NCI-H748 (cell line): ENCODE measurements at regions not wholly inside any gene's neighbourhood (a gene's known extent, or its start where the extent isn't known, plus 50 kb on each side); places are given as distances from the start of the nearest gene placed in this dataset.
"Not testable (repeated sequence)": the region's sequence is repeated elsewhere in the genome, so short reads cannot be mapped to it uniquely, and the experiment has no call there.

ENCODE experiments used
- DNase-seq: peaks from one replicate; lab custom pipeline; 2025; ENCODE audit not compliant: unreplicated experiment; lab: John Stamatoyannopoulos, UW

DNA sequence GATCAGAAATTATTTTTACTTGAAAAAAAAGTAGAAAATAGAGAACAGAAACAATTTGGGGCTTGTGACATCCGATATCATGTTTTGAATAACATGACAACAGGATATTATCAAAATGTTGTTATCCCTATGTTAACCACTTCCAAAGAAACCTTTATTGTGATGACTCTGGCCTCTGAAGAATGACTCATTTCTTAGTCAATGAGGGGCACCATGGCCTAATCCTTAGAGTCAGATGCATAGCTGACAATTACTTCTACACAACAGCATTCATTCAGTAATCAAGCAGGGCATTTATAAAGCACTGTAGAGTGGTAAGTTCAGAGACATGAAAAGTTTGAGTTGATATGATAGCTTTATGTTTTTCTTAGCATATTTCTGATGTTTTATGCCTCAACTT, 703.0 kb downstream of the RNF144A start:
- no peak for DNase-seq

DNA sequence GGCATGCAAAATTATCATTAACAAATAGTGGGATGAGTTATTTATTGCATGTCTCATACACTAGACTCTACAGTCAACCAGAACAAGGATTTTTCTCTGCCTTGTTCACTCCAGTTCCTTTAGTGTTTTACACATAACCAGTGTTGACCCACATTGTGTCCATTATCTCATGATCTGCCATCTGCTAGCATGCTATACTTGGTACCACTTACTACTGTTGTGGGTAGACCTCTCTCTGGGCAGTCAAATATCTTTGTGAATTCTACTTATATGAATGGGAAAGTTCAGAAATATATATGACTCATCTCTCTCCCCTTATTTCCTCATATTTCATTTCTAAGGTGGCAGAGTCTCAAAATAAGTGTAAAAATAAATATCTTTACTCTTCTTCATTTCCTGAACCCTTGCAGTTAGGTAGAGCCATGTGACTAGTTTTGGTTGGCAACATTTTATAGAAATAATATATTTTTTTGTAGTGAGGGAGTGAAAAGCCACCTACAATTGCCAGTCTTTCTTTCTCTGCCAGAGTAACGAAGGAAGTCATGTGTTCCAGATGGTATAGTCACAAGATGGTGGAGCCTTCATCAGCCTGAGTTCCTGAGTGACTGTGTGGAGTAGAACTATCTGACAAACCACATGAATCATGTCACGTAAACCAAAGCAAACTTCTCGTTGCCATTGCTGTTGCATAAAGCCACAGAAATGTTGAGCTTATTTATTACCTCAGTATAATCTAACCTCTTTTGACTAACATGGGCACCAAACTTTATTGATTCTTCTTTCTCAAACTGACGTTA, 704.0 kb downstream of the RNF144A start:
- no peak for DNase-seq

DNA sequence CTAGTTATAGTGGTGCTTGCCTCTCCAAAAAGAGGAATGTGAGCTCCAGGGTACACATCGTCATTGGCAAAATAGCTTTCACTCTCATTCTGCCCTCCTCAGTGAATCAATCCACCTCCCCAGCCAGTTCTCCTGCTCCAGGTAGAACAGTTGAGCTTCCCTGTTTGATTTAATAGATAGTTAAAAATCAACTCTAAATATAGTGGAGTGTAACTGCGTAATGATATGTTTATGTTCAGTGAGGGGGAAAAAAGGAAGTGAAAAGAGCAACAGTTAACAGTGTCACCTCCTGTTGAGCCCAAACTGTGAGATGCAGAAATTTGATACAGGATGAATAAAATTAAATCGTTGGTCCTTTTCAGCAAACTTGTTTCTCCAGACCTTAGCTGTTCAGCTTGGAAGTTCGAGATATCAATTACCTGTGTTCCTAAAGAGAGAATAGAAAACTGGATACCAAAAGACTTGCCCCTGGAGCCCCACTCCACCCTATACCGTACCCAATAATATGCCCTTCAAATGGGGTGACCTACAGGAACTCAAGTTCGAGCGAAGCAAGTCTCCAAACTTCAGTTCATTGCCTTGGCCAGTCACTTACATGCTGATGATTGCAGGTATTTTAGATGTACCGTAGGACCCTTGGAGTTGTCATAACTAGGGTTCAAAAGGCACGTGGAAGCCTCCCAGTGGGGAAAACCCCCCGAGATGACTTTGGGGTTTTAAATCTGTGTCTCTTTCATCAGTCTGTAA, 708.4 kb downstream of the RNF144A start:
- peak; percentile 90 for DNase-seq

DNA sequence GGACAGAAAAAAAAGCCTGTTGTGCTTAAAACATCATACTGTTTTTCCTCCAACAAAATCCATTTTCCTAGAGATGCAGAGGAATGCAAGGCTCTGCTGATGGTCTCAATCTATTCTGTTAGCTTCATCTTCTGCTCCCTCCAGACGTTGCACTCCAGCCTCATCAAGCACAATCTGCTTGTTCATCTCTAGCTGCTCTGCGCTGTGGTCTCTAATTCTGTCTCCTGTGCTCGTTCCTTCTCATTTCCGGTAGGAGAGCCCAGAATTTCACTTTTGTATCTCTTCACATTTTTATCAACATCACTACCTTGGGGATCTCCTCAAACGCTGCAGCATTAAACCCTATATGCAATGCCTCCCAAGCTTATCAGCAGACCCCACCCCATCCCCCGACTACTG, 708.9 kb downstream of the RNF144A start:
- no peak for DNase-seq

DNA sequence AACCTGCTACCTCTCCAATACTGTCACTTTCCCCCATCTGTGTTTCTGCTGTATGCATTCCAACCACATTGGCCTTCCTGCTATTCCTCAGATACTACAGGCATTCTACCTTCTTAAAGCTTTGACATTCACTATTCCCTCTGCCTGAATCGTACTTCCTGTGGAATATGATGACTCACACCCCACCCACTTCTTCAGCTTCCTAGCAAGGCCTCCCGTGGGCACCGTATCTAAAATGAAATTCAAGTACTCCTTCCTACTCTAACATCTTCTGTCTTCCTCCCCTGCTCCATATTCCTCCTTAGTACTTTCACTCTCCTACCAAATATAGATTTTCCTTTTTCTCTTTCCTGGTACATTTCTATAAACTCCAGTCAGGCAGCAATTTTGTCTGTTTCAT, 710.4 kb downstream of the RNF144A start:
- DNase-seq: no peak

DNA sequence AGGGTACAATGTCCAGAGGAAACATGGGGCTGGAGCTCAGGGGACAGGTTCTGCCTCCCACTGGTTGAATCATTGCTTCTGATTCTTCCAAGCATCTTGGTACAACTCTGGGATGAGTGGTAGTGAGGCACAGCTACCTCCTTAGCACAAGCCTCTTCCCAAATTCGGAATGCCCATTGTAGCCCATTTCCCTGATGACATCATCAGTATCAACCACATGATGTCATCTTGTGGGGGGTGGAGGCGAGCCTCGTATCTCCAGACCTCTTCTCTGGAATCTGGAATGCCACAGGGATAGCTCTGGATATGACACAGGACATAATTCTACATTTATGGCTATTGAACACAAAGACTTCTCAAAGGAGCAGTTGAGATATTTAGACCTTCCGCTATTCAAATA, 715.2 kb downstream of the RNF144A start:
- no peak for DNase-seq

DNA sequence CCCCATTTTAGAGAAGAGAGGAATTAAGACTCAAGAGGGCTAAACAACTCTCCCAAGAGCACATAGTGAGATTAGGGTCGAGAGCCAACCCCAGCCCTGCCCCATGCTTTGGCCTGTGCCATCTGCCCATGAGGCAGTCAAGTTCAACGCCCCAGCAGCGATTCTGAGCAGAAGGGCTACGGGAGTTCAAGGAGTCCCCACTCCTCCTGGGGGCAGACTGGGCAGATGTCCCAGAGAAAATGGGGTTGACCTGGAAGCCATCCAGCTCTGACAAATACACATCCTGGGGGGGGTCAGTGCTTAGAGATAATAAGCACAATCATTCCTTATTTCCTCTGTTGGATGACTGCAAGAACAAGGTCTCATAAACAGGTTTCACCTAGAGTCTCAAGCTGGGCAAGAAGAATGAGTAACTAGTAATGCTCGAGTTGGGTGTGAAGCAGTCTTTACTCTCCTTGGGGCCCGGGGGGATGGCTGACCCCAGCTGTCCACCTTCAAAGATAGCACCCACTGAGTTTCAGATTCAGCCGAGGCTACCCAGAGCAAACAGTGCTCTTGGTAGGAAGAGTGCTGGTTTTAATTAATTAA, 716.4 kb downstream of the RNF144A start:
- DNase-seq: peak; percentile 95

DNA sequence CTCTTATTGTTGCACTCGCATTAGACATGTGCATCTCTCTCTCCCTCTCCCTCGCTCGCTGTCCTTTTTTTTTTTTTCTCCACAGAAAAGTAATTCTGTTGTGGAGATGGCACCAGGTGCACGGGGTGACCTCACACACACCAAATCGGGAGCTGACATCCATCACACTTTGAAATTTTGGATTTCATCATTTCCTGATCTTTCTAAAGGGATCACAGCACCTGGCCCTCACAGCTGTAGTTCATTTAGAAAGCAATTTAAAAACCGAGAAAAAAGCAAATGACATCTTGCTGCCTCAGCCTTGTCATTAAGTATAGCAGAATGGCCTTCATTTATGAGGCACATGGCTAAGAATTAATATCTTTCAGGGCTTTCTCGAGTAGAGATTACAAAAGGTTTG, 717.2 kb downstream of the RNF144A start:
- peak; percentile 99 for DNase-seq

DNA sequence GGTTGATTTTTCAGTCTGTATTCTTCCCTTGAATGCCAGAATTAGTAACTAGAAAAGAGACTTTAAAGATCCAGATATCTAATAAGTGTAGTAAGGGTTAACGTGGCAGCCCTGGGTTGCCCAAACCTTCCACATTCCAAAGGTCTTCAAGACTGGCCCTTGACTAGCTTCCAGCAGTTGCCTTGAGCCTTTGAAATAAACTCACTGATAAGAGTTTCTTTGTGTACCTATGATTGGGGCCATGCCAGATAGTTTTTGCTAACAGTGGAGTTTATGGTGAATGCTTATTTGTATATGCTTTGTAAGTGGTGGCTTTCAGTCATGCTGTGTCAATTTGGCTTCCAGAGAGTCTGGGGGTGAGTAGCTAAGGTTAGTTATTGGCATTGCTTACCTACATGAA, 722.3 kb downstream of the RNF144A start:
- DNase-seq: no peak

DNA sequence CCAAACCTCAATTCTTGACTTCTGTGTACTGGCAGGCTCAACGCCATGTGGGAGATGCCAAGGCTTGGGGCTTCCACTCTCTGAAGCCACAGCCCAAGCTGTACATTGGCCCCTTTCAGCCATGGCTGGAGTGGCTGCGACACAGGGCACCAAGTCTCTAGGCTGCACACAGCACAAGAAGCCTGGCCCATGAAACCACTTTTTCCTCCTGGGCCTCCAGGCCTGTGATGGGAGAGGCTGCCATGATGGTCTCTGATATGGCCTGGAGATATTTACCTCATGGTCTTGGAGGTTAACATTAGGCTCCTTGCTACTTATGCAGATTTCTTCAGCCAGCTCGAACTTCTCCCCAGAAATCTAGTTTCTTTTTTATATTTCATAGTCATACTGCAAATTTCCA, 724.1 kb downstream of the RNF144A start:
- DNase-seq: not testable (repeated sequence)

DNA sequence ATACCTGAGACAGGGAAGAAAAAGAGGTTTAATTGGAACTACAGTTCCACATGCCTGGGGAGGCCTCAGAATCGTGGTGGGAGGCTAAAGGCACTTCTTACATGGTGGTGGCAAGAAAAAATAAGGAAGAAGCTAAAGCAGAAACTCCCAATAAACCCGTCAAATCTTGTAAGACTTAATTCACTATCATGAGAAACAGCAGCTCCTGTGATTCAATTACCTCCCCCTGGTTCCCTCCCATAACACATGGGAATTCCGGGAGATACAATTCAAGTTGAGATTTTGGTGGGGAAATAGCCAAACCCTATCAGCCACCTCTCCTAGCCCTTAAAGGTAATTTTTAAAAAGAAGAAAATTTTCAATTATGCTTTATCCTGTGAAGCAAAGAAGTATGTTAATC, 728.8 kb downstream of the RNF144A start:
- no peak for DNase-seq

DNA sequence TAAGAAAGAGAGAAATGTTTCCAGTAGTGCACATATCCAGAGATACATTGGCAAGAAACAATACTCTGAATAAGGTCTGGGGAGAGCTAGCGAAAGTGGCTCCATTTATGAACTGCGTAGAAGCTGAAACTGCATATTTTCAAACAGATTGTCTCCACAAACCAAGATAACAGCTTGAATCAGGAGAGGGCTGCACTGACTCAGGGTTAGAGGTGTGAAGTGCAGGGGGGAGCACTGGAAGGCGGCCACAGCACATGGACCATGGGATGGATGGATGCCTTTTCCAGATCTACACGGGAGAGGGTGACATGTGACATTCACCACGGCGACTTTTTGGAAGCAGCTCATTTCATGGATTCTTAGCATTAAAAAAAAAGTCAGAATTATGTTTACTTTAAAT, 729.4 kb downstream of the RNF144A start:
- DNase-seq: no peak

DNA sequence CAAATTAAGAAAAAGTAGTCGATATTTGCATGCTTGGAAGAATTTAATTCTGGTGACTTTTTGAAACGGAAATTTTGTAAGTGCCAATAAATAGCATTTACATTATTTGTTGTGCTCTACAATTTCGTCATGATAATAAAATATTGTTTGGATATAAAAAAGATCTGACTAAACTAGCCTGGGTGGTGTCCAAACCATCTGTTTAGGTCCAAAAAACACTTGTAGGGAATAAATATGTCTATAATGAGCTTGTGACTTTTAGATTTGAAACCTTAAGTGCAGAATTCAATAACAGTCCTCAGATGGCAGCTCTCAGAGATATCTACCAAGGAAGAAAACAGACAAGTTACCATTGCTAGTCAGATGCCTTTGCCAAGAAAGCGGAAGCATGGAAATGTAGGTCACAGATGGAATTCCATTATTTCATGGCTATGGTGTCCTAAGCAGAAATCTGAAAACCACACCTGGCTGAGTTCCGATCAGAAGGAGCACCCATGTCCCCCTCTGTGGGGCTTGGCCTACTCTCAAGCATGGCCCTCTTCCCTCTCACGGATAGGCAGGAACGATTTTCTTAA, 731.1 kb downstream of the RNF144A start:
- DNase-seq: no peak

DNA sequence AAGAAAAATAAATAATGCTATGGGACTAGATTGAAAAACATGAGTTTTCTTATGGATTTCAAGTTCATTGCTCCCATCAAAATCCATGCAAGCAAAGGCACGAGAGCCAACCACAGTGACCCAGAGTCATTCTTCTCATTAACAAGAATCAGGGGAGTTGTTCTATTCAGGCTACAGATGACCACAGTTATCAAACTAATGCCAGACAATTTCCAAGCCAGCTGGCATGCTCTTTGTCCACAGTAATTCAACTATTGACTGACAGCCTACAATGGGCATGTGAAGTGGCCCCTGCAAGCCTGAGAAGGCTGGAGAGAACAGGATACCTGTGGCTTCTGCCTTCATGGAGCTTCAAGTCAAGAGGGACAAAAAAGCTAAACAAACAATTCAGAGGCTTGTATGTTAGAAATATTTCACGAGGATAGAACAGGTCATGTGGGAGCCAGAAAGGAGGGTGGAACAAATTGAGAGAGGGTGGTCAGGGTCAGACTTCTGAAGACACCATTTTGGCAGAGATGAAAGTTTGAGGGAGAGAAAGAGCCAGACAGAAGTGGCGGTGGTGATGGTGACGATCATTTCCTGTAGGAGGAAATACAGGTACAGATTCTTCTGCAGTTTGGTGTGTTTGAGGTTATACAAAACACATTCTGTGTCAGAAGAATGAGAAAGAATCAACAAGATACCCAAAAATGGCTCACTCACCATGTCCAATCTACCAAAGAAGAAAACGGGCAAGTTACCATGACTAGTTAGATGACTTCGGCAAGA, 732.4 kb downstream of the RNF144A start:
- DNase-seq: no peak

DNA sequence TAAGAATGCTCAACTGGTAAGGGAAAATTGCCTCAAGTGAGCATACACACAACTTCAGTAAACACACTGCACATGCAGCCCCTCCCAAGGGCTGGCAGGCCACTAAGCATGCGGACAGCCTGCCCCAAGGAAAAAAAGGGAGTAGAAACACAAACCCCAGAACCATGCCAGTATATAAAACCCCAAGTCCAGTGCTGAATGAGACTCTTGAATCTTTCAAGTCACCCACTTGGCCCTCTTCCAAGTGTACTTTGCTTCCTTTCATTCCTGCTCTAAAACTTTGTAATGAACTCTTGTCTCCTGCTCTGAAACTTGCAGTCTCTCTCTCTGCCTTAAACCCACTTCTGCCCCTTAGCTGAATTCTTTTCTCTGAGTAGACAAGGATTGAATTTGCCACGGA, 736.4 kb downstream of the RNF144A start:
- DNase-seq: no peak

DNA sequence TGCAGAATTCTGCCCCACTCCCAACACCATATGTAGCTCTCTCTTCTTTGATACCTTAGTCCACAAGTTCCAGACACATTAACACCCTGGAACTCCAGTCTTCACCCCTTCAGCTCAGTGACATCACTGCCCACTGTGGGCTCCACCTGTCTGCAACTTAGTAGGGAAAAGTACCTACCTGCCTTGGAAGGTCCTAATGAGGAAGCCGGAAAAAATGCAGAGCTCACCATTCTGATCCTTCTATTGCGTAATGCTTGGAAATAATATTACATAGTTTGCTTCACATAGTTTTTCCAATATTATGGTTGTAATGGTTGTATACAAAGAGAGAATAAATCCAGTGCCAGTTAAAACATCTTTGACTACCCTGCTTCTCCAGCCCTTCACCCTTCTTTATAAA, 738.4 kb downstream of the RNF144A start:
- DNase-seq: no peak

DNA sequence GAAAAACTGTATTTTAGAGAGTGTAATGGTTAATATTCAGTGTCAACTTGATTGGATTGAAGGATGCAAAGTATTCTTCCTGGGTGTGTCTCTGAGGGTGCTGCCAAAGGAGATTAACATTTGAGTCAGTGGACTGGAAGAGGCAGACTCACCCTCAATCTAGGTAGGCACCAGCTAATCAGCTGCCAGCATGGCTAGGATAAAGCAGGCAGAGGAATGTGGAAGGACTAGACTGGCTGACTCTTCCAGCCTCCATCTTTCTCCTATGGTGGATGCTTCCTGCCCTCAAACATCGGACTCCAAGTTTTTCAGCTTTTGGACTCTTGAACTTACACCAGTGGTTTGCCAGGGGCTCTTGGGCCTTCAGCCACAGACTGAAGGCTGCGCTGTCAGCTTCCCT, 740.3 kb downstream of the RNF144A start:
- DNase-seq: not testable (repeated sequence)

DNA sequence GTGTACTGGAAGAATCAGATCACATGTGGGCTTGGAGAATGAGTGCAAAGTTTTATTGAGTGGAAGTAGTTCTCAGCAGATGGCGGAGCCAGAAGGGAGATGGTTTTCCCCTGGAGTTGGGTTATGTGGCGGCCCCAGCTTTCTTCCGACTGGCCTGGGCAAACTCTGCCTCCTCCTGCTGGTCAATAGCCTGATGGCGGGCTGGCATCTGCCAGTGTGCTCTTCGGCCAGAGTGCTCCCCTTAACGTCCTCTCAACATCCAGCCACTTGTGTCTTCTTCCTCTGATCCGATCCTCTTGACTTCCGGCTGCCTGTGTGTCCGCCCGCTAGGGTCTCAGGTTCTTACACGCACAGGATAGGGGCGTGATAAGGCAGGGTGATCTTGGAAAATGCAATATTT, 741.3 kb downstream of the RNF144A start:
- no peak for DNase-seq

DNA sequence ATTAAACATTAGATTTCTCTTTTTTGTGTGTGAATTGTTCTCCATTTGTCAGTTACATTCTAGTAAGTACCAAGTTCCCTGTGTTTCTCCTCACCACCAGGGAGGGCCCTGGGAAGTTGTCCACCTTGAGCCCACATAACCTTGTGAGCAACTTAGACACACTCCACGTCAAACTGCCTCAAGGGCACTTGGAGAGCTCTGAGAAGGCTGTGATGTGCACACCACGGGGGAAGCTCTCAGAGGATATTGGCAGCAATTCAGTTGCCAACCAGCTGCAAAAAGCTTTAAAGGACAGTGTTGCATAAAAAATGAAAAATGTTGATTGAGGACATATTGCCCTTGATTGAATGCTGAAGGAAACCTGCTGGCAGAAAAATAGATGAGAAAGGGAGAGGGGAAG, 743.6 kb downstream of the RNF144A start:
- DNase-seq: no peak

DNA sequence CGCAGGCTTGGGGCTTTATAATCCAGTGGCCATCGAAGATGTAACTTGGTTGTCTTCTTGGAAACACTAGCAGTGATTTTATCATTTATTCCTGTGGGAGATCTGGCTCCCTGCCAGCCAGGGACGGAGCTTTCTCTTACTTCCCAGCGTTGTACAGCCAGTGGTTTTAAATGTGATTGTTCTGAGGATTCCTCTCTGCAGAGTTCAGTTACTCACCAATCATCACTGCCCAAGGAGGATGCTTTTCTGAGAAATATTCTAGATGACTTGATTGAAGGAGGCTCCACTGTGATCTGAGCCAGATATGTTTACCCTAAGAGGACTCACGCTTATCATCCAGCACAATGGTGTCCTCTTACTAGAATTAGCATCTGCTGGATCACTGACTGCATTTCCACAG, 744.3 kb downstream of the RNF144A start:
- DNase-seq: peak; percentile 72

DNA sequence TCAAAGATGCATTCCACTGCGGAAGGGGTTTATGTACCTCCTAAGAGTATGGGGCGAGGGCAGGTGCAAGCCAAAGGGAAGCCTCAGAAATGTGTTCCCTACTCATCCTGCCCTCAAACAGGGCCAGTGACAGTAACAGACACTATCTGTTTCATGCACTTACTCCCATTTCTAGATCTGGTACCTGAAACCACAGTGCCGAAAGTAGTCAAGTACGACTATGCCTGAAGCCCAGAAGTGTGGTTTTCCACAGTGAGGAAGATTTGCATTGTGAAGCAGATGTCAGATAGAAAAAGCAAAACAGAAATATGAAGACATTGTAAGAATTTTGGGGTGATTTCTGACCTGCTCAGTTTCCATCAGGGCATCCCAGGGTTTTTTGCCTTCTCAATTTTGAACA, 748.7 kb downstream of the RNF144A start:
- no peak for DNase-seq
